Trophoblast cell (in vitro differentiated cells and primary cell): ENCODE measurements at regions not wholly inside any gene's neighbourhood (a gene's known extent, or its start where the extent isn't known, plus 50 kb on each side); places are given as distances from the start of the nearest gene placed in this dataset.
A peak's percentile ranks its signal among the peaks of the same experiment; 100 is the strongest.

Source experiments
- DNase-seq, 2 donors: peaks; one replicate each; pipeline ENCODE4 v3.0.0-alpha.2; 2016
- H2AFZ ChIP-seq: 2 replicates; pipeline ENCODE4 v1.6.1; 2013; ENCODE audit warnings: low read length, moderate library complexity, mild to moderate bottlenecking; ENCODE audit not compliant: insufficient read depth, poor library complexity
- H2AK5ac ChIP-seq: 2 replicates; pipeline ENCODE4 v1.6.1; 2013; ENCODE audit warnings: mild to moderate bottlenecking, low read length
- H2BK120ac ChIP-seq: 2 replicates; pipeline ENCODE4 v1.6.1; 2013; ENCODE audit warnings: low read length, mild to moderate bottlenecking, moderate library complexity; ENCODE audit not compliant: insufficient read depth, poor library complexity
- H2BK12ac ChIP-seq: 2 replicates; pipeline ENCODE4 v1.6.1; 2013; ENCODE audit warnings: mild to moderate bottlenecking, low read length, moderate library complexity
- H2BK5ac ChIP-seq: 2 replicates; pipeline ENCODE4 v1.6.1; 2013; ENCODE audit warnings: low read length, low read depth, moderate library complexity, mild to moderate bottlenecking; ENCODE audit not compliant: poor library complexity
- H3K14ac ChIP-seq: 2 replicates; pipeline ENCODE4 v1.6.1; 2013; ENCODE audit warnings: mild to moderate bottlenecking, low read length
- H3K18ac ChIP-seq: 2 replicates; pipeline ENCODE4 v1.6.1; 2013; ENCODE audit warnings: mild to moderate bottlenecking, low read length
- H3K23ac ChIP-seq: 2 replicates; pipeline ENCODE4 v1.6.1; 2013; ENCODE audit warnings: low read length
- H3K27ac ChIP-seq: 2 replicates; pipeline ENCODE4 v1.5.1; 2013; ENCODE audit warnings: low read depth, mild to moderate bottlenecking, inconsistent platforms, low read length, moderate library complexity
- H3K27me3 ChIP-seq: 2 replicates; pipeline ENCODE4 v1.6.1; 2013; ENCODE audit warnings: inconsistent platforms, mild to moderate bottlenecking, low read length, moderate library complexity; ENCODE audit not compliant: insufficient read depth
- H3K36me3 ChIP-seq, 2 experiments: 1 replicate in 1 of 2; 2 replicates in 1 of 2; pipeline ENCODE4 v1.6.1; 2013; ENCODE audit warnings: low read length in 2 of 2, mild to moderate bottlenecking in 2 of 2, moderate library complexity in 1 of 2; ENCODE audit not compliant: insufficient read depth in 2 of 2, control insufficient read depth in 1 of 2
- H3K4ac ChIP-seq: 2 replicates; pipeline ENCODE4 v1.6.1; 2013; ENCODE audit warnings: low read depth, mild to moderate bottlenecking, low read length, moderate library complexity
- H3K4me1 ChIP-seq, 2 experiments: 1 replicate in 1 of 2; 2 replicates in 1 of 2; pipeline ENCODE4 v1.6.1; 2013; ENCODE audit warnings: low read length in 2 of 2, mild to moderate bottlenecking in 2 of 2, moderate library complexity in 1 of 2; ENCODE audit not compliant: insufficient read depth in 2 of 2, control insufficient read depth in 1 of 2
- H3K4me2 ChIP-seq: 2 replicates; pipeline ENCODE4 v1.6.1; 2013; ENCODE audit warnings: inconsistent platforms, mild to moderate bottlenecking, low read length, moderate library complexity
- H3K4me3 ChIP-seq: 2 replicates; pipeline ENCODE4 v1.5.1; 2013; ENCODE audit warnings: mild to moderate bottlenecking, low read depth, low read length, inconsistent platforms
- H3K79me1 ChIP-seq: one replicate; pipeline ENCODE4 v1.6.1; 2013; ENCODE audit warnings: low read length
- H3K79me2 ChIP-seq: 2 replicates; pipeline ENCODE4 v1.6.1; 2013; ENCODE audit warnings: low read length, mild to moderate bottlenecking; ENCODE audit not compliant: control insufficient read depth, insufficient read depth, poor library complexity
- H3K9ac ChIP-seq: 2 replicates; pipeline ENCODE4 v1.6.1; 2013; ENCODE audit warnings: mild to moderate bottlenecking, low read length
- H3K9me3 ChIP-seq: 2 replicates; pipeline ENCODE4 v1.6.1; 2013; ENCODE audit warnings: low read depth, mild to moderate bottlenecking, control low read depth, inconsistent platforms, low read length; ENCODE audit not compliant: insufficient read depth
- H4K12ac ChIP-seq: 2 replicates; pipeline ENCODE4 v1.6.1; 2013; ENCODE audit warnings: low read depth, mild to moderate bottlenecking, low read length, moderate library complexity
- H4K8ac ChIP-seq: 2 replicates; pipeline ENCODE4 v1.6.1; 2013; ENCODE audit warnings: low read depth, mild to moderate bottlenecking, low read length, moderate library complexity
- H4K91ac ChIP-seq: one replicate; pipeline ENCODE4 v1.6.1; 2013; ENCODE audit warnings: low read depth, mild to moderate bottlenecking, low read length, moderate library complexity
- WGBS: extraction: QIAGEN DNeasy Blood & Tissue Kit; methylation state at CpG from one replicate; pipeline ENCODE4 v1.1.7; 2013; ENCODE audit warnings: missing lambda C conversion rate; ENCODE audit not compliant: insufficient read length, insufficient coverage; ENCODE audit errors: extremely low coverage; 5-methylcytosine and 5-hydroxymethylcytosine counted together

GRCh38 chr17:409848-410542, 57.4 kb upstream of the RPH3AL start:
- Histone ChIP-seq H3K4me2 (peak overlapping the region; percentile 93), H2BK5ac (peak overlapping the region; percentile 14), H3K9me3 (peaks cover 2% of the 10 kb centered on the region), H3K27ac (peak overlapping the region; percentile 37), H2BK120ac (peak overlapping the region; percentile 28), H3K14ac (peak overlapping the region; percentile 54), H2BK12ac (no peak overlapping the region), H3K9ac (peak overlapping the region; percentile 73), H2AFZ (peak overlapping the region; percentile 72), H3K18ac (peak overlapping the region; percentile 34), H3K4me3 (peak overlapping the region; percentile 77), H3K79me2 (peaks cover 6% of the 10 kb centered on the region), H3K36me3 (no peaks in the 10 kb centered on the region), H2AK5ac (no peak overlapping the region), H4K12ac (peak overlapping the region; percentile 20), H4K8ac (peak overlapping the region; percentile 85), H3K27me3 (no peaks in the 10 kb centered on the region), H3K79me1 (peaks cover 8% of the 10 kb centered on the region), H3K23ac (no peak overlapping the region), H3K4me1 (peaks cover 4 to 12% of the 10 kb centered on the region in 2 experiments), H4K91ac (peak overlapping the region; percentile 80), H3K4ac (no peak overlapping the region)
- WGBS: no CpG with 5 or more reads among the region's 80 CpGs
- DNase-seq: peak; percentile 97 to 99

- H3K9me3 ChIP-seq: peaks cover 2% of the 10 kb centered on the region
- peaks cover 4 to 12% of the 10 kb centered on the region in 2 experiments for H3K4me1 ChIP-seq
- H3K4ac ChIP-seq: no peak overlapping the region
- peak overlapping the region; percentile 72 for H2AFZ ChIP-seq
- H3K27me3 ChIP-seq: no peaks in the 10 kb centered on the region
- no peak overlapping the region for H2BK12ac ChIP-seq
- peaks cover 8% of the 10 kb centered on the region for H3K79me1 ChIP-seq
- H3K36me3 ChIP-seq: no peaks in the 10 kb centered on the region
- peak overlapping the region; percentile 61 for H3K4me2 ChIP-seq
- no peak overlapping the region for H3K23ac ChIP-seq
- H3K18ac ChIP-seq: peak overlapping the region; percentile 34
- H2BK5ac ChIP-seq: peak overlapping the region; percentile 5
- peak overlapping the region; percentile 37 for H3K27ac ChIP-seq
- H4K8ac ChIP-seq: peak overlapping the region; percentile 85
- peak overlapping the region; percentile 80 for H4K91ac ChIP-seq
- peaks cover 6% of the 10 kb centered on the region for H3K79me2 ChIP-seq
- H3K9ac ChIP-seq: no peak overlapping the region
- peak overlapping the region; percentile 28 for H2BK120ac ChIP-seq
- H2AK5ac ChIP-seq: no peak overlapping the region
- DNase-seq: no peak
- 100% methylated on average over 3 of the region's 16 CpGs for WGBS
- H3K14ac ChIP-seq: peak overlapping the region; percentile 19
- H3K4me3 ChIP-seq: no peak overlapping the region
- peak overlapping the region; percentile 20 for H4K12ac ChIP-seq
Observed at GRCh38 chr17:409308-409847, 56.8 kb upstream of the RPH3AL start.

- no peaks in the 10 kb centered on the region for H3K36me3 ChIP-seq
- H3K4me1 ChIP-seq: peaks cover 0 to 2% of the 10 kb centered on the region in 2 experiments
- H2BK12ac ChIP-seq: no peak overlapping the region
- no peak overlapping the region for H3K18ac ChIP-seq
- H3K23ac ChIP-seq: no peak overlapping the region
- no peak overlapping the region for H3K4me2 ChIP-seq
- no peak overlapping the region for H3K9ac ChIP-seq
- no peak overlapping the region for H4K8ac ChIP-seq
- no peak overlapping the region for H4K12ac ChIP-seq
- no peak overlapping the region for H2BK120ac ChIP-seq
- no peak overlapping the region for H2BK5ac ChIP-seq
- no peak overlapping the region for H4K91ac ChIP-seq
- no peak overlapping the region for H3K14ac ChIP-seq
- DNase-seq: no peak
- no peak overlapping the region for H2AFZ ChIP-seq
- no peak overlapping the region for H3K4ac ChIP-seq
- no peak overlapping the region for H3K27ac ChIP-seq
- H3K4me3 ChIP-seq: no peak overlapping the region
- peaks cover 3% of the 10 kb centered on the region for H3K9me3 ChIP-seq
- peaks cover 2% of the 10 kb centered on the region for H3K79me1 ChIP-seq
- no peaks in the 10 kb centered on the region for H3K27me3 ChIP-seq
- H3K79me2 ChIP-seq: no peaks in the 10 kb centered on the region
- H2AK5ac ChIP-seq: no peak overlapping the region
- WGBS: no CpG with 5 or more reads among the region's 7 CpGs
Observed at GRCh38 chr17:404703-405102, 52.1 kb upstream of the RPH3AL start.
